GM21786 (cell line): ENCODE measurements at regions not wholly inside any gene's neighbourhood (a gene's known extent, or its start where the extent isn't known, plus 50 kb on each side); places are given as distances from the start of the nearest gene placed in this dataset.

Source experiments
- ATAC-seq: cut with Tn5 transposase; IDR thresholded peaks from one replicate; pipeline ENCODE4 v1.9.1; 2021; ENCODE audit not compliant: unreplicated experiment

- ATAC-seq = peak; percentile 37
Observed at GRCh38 chr13:50511877-50512341, 331.6 kb downstream of the DLEU7 start.

GRCh38 chr13:50512474-50513299 lies 330.8 kb downstream of the DLEU7 start:
- ATAC-seq = peak; percentile 92

GRCh38 chr13:50513300-50513877 lies 330.1 kb downstream of the DLEU7 start:
- ATAC-seq = no peak

- ATAC-seq = no peak
Observed at GRCh38 chr13:50514249-50514648, 329.2 kb downstream of the DLEU7 start.

DNA sequence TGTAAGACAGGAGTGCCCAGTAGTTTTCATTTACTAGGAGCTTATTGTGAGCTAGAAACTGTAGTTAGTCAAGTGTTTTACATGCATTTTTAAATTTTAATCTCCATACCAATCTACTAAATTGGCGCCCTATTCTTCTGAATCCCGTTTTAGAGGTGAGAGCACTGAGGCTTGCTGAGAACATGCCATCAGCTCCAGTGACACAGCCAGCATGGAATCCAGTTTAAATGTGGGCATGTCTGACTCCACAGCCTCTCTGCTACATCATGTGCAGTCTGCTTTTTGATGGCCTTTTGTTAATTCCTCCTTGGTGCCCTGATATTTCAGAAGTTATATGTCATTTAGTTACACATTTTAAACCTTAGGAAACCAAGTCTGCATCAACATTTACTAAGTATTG lies 325.4 kb downstream of the DLEU7 start:
- ATAC-seq = no peak

DNA sequence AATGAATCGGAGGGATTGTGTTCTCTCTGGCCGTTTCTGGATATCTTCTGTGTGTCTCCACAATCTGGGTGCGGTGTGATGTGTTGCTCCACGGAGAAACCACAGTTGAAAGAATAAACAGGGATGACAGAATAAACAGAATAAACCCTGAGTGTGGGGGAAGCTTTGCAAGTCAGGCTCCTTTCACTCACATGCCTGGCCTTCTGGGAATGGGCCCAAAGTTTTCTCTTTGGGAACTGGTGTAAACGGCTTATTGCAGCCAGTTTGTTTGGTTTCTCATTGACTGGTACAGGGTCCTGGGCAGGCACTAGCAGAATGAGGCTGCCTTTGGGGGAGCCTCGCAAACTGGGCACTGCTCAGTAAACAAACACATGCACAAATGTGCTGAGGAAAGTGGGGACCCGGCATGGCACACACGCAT lies 324.7 kb downstream of the DLEU7 start:
- no peak for ATAC-seq

- no peak for ATAC-seq
Observed at GRCh38 chr13:50519866-50520265, 323.6 kb downstream of the DLEU7 start.

DNA sequence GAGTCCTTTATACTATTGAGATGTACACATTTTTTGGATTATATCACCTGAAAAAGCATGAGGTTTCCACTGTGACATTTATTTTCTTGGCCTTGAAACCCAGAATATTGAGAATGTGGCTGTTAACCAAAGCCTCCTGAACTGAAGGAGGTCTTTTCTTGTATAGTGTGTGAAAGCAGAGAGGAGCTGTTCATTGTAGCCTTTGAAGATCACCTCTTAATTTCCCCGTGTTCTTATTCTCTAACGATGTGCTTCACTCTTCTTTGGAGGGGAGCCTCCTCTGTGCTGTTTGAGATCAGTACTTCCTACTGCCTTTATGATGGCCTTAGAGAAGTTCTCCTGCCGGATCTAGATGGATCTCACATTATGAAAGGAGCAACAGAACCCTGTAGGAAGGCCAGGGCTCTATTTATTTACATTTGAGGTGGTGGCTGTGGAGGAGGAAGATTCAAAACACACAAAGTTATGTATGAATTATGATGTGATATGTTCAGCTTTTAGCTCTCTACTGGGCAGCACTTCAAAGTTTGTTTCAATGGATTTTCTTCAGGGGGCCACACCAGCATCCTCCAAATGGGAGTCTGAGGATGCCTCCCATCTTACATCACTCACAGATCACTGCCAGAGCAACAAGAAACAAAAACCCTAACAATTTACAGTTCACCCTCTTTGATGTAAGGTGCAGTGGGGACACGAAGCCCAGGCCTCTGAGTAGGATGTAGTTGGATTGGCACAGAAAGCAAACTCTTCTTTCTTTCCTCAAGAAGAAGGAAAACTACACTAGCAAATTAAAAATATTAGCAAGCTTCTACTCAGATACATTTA lies 322.3 kb downstream of the DLEU7 start:
- ATAC-seq = no peak

DNA sequence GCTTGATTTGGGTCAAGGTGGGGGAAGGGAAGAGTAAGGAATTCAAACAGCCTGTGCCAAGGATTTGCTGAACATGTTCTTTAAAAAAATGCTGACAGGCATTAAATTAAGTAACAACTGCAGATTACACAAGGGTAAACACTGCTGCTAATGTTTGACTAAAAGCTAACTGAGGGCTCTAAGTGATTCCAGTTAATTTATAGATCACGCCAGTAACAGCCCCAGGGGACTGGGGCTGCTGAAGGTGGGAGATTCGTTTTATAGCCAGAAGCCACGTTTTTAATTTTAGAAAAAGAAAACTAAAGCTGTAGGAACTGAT lies 321.7 kb downstream of the DLEU7 start:
- no peak for ATAC-seq

- ATAC-seq = no peak
Observed at GRCh38 chr13:50522506-50522905, 321.0 kb downstream of the DLEU7 start.

DNA sequence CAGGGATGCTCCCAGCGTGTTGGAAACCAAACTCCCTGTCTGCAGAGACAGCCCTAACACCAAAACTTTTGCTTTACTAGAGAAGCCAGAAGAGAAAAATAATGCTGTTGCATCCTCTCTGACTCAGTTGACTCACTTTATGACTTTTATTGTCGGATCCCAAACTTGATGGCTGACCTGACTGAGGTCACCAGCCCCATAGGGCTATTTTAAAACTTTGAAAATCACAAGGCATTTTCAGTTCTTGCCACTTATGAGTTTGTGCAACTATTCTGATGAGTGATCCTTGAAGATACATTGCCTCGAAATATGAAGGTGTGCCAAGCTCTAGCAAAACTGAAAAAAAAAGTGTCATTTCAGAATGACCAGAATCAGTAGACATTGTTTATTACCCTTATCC lies 320.2 kb downstream of the DLEU7 start:
- no peak for ATAC-seq

- no peak for ATAC-seq
Observed at GRCh38 chr13:50524560-50524959, 318.9 kb downstream of the DLEU7 start.

- no peak for ATAC-seq
Observed at GRCh38 chr13:50526661-50527071, 316.8 kb downstream of the DLEU7 start.

- ATAC-seq = no peak
Observed at GRCh38 chr13:50527188-50527587, 316.3 kb downstream of the DLEU7 start.

GRCh38 chr13:50527612-50528509 lies 315.6 kb downstream of the DLEU7 start:
- ATAC-seq = no peak

- ATAC-seq = no peak
Observed at GRCh38 chr13:50529154-50529882, 314.2 kb downstream of the DLEU7 start.

DNA sequence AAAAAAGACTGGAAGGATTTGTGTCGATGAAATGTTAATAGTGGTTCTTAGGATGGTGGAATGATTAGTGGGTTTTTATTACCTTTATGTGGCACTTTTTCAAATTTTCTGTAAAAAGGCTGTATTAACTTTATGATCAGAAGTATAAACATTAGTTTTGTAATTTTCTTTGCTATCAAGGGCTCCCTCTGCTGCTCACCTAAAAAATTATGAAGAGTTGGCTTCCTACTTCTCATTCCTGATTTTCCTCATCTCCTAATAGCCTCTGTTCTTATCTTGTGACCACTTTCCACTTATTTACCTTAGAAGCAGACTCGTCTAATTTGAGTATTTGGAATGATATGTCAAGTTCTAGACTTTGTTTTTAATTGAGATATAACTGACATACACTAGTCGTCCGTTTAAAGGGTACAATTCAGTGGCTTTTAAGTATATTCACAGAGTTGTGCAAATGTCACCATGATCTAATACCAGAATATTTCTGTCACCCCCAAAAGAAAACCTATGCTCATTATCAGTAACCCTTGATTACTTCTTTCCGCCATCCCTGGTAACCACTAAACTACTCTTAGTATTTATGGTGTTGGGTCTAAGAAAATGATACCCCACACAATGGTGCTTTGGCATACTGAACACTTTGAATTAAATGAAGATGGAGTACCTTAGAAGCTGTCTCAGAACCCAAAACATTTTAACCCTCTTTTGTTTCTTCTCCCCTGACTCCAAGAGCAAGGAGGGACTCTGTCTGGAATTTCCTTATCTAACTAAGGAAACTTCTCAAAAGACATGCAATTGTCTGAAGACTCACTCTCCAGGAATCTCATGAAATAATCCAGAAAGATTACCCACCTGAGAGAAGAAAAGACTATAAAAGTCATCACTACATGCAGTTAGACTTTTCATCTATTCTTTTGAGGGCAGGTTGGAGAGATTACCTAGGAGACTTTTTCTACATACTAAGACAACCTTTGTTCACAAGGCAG lies 311.3 kb downstream of the DLEU7 start:
- no peak for ATAC-seq

DNA sequence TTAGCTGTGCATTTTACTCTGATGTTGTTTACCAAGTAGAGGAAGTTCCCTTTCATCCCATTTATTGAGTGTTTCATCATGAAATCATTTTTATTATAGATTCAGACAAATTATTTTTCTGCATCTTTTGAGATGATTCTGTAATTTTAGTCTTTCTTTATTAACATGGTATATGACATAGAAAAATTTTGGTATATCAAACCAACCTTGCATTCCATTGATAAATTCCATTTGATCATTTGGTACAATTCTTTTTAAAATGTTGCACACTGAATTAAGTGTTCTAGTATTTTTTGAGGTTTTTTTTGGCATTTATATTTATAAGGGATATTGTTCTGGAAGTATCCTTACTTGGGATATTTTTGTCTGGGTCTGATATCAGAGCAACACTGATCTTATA lies 308.4 kb downstream of the DLEU7 start:
- no peak for ATAC-seq

DNA sequence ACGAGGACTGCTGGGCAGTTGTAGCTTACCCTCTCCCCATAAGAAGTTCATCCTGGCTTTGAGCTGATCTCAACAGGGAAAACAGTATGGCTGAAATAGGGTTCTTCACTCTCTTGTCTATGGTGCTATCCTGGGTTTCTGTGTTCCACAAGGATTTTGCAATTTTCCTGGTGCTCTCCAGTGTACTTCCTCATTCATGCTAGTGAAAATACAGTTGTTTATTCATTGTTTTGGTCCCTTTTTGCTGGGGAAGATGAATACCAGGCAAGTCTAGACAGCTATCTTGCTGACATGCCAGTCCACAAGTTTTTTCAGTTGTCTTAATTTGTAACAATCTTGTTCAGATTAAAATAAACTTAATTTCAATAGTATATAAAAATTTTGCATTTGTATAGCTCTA lies 306.5 kb downstream of the DLEU7 start:
- no peak for ATAC-seq
